Osteoblast (primary cell): ENCODE measurements at regions not wholly inside any gene's neighbourhood (a gene's known extent, or its start where the extent isn't known, plus 50 kb on each side); places are given as distances from the start of the nearest gene placed in this dataset.

Source experiments
- DNase-seq: peaks from one replicate; pipeline ENCODE4 v3.0.0; 2011; ENCODE audit warnings: low spot score, mixed read lengths; ENCODE audit not compliant: insufficient read length; ENCODE audit errors: missing footprints
- H2AFZ ChIP-seq: 2 replicates; pipeline ENCODE4 v1.6.0; 2011; ENCODE audit warnings: mild to moderate bottlenecking, low read length
- H3K27ac ChIP-seq: 2 replicates; pipeline ENCODE4 v1.5.1; 2011; ENCODE audit warnings: mild to moderate bottlenecking, low read depth, low read length, moderate library complexity
- H3K27me3 ChIP-seq: 2 replicates; pipeline ENCODE4 v1.6.0; 2012; ENCODE audit warnings: mild to moderate bottlenecking, control low read depth, inconsistent platforms, low read length, moderate library complexity; ENCODE audit not compliant: insufficient read depth
- H3K36me3 ChIP-seq: 2 replicates; pipeline ENCODE4 v1.5.1; 2011; ENCODE audit warnings: mild to moderate bottlenecking, low read length, control low read depth, moderate library complexity; ENCODE audit not compliant: insufficient read depth
- H3K4me1 ChIP-seq: 2 replicates; pipeline ENCODE4 v1.5.1; 2011; ENCODE audit warnings: mild to moderate bottlenecking, low read length, control low read depth, moderate library complexity; ENCODE audit not compliant: insufficient read depth
- H3K4me2 ChIP-seq: 2 replicates; pipeline ENCODE4 v1.6.0; 2011; ENCODE audit warnings: mild to moderate bottlenecking, low read length; ENCODE audit not compliant: insufficient read depth
- H3K4me3 ChIP-seq: fragments of 200-600 bp; sonication (generic); 3 replicates; pipeline ENCODE4 v1.5.1; 2012; ENCODE audit warnings: mild to moderate bottlenecking, low read length, inconsistent platforms; ENCODE audit not compliant: insufficient read depth
- H3K79me2 ChIP-seq: 2 replicates; pipeline ENCODE4 v1.6.0; 2012; ENCODE audit warnings: mild to moderate bottlenecking, low read length, control low read depth, inconsistent platforms; ENCODE audit not compliant: insufficient read depth
- H3K9me3 ChIP-seq: 2 replicates; pipeline ENCODE4 v1.5.1; 2011; ENCODE audit warnings: low read depth, low read length, control low read depth
- H4K20me1 ChIP-seq: 2 replicates; pipeline ENCODE4 v1.6.0; 2012; ENCODE audit warnings: mild to moderate bottlenecking, low read length, control low read depth; ENCODE audit not compliant: insufficient read depth
- TF ChIP-seq, protein P1 (sequence below): IDR thresholded peaks from 2 replicates; pipeline ENCODE4 v1.5.1; 2011; ENCODE audit warnings: mild to moderate bottlenecking, low read depth, low read length, moderate library complexity; ENCODE audit errors: extremely low read depth

DNA sequence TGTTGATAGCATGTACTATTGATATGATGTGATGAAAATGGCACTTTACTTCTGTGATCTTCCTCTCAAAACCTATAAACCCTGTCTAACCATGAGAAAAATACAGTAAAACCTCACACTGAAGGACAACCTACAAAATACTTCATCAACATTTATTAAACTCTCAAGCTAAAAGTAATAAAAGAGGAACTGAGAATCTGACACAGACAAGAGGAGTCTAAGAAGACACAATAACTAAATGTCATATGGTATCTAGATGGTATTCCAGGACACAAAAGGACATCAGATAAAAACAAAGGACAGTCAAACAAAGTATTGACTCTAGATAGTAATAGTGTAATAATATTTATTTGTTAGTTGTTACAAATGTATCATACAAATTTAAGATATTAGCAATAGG is 655.3 kb downstream of the SH3BGRL start:
- TF ChIP-seq, protein P1, sequence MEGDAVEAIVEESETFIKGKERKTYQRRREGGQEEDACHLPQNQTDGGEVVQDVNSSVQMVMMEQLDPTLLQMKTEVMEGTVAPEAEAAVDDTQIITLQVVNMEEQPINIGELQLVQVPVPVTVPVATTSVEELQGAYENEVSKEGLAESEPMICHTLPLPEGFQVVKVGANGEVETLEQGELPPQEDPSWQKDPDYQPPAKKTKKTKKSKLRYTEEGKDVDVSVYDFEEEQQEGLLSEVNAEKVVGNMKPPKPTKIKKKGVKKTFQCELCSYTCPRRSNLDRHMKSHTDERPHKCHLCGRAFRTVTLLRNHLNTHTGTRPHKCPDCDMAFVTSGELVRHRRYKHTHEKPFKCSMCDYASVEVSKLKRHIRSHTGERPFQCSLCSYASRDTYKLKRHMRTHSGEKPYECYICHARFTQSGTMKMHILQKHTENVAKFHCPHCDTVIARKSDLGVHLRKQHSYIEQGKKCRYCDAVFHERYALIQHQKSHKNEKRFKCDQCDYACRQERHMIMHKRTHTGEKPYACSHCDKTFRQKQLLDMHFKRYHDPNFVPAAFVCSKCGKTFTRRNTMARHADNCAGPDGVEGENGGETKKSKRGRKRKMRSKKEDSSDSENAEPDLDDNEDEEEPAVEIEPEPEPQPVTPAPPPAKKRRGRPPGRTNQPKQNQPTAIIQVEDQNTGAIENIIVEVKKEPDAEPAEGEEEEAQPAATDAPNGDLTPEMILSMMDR, result no peak
- no peak overlapping the region for H3K4me3 ChIP-seq
- H3K4me1 ChIP-seq, result no peaks in the 10 kb centered on the region
- no peaks in the 10 kb centered on the region for H3K36me3 ChIP-seq
- H3K4me2 ChIP-seq, result no peak overlapping the region
- H4K20me1 ChIP-seq, result no peaks in the 10 kb centered on the region
- no peaks in the 10 kb centered on the region for H3K79me2 ChIP-seq
- no peaks in the 10 kb centered on the region for H3K9me3 ChIP-seq
- DNase-seq, result no peak
- no peak overlapping the region for H3K27ac ChIP-seq
- no peaks in the 10 kb centered on the region for H3K27me3 ChIP-seq
- no peak overlapping the region for H2AFZ ChIP-seq

DNA sequence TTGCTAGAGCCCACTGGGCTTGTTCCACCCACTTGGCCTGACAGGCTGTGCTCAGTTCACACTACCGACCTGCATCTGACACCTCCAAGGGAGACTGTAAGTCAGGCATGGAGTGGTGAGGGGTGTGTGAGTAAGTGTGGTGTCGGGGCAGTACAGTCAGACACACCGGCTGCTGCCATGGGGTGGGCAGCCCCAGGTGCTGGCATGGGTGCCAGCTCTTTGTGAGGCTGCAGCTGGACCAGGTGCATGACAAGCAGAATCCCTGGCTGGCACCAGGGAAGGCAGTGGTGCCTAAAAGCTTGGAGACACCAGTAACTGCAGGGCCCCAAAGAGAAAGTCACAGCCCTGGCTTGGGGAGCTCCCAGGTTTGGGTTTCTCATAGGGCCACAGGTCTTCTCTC is 665.0 kb downstream of the SH3BGRL start:
- TF ChIP-seq, protein P1, result no peak
- H3K36me3 ChIP-seq, result no peaks in the 10 kb centered on the region
- H4K20me1 ChIP-seq, result no peaks in the 10 kb centered on the region
- no peaks in the 10 kb centered on the region for H3K27me3 ChIP-seq
- no peaks in the 10 kb centered on the region for H3K9me3 ChIP-seq
- DNase-seq, result no peak
- H3K4me1 ChIP-seq, result no peaks in the 10 kb centered on the region
- H3K4me3 ChIP-seq, result no peak overlapping the region
- no peak overlapping the region for H3K27ac ChIP-seq
- no peak overlapping the region for H3K4me2 ChIP-seq
- no peaks in the 10 kb centered on the region for H3K79me2 ChIP-seq
- H2AFZ ChIP-seq, result no peak overlapping the region

DNA sequence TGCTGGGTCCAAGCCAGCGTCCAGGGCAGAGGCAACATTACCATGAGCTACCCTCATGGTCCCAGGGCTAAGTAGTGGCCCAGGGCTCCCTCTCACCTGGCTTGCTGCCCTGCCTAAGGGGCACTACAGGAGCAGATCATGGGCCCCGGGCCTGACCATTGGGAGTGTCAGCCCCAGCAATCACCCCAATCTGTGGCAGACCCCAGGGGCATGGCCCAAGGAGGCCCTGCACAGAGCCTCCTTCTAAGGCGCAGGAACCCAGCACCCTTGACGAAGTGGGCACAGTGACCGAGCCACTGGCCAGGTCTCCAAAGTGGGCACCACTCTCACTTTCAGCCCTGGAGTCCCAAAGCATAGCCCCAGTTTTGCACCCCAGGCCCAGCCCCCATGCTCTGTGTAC is 667.1 kb downstream of the SH3BGRL start:
- no peaks in the 10 kb centered on the region for H4K20me1 ChIP-seq
- no peaks in the 10 kb centered on the region for H3K36me3 ChIP-seq
- DNase-seq, result no peak
- no peak overlapping the region for H3K27ac ChIP-seq
- H2AFZ ChIP-seq, result no peak overlapping the region
- no peaks in the 10 kb centered on the region for H3K79me2 ChIP-seq
- no peaks in the 10 kb centered on the region for H3K27me3 ChIP-seq
- H3K9me3 ChIP-seq, result peaks cover 2% of the 10 kb centered on the region
- no peak overlapping the region for H3K4me2 ChIP-seq
- H3K4me3 ChIP-seq, result no peak overlapping the region
- no peaks in the 10 kb centered on the region for H3K4me1 ChIP-seq
- TF ChIP-seq, protein P1, result no peak

DNA sequence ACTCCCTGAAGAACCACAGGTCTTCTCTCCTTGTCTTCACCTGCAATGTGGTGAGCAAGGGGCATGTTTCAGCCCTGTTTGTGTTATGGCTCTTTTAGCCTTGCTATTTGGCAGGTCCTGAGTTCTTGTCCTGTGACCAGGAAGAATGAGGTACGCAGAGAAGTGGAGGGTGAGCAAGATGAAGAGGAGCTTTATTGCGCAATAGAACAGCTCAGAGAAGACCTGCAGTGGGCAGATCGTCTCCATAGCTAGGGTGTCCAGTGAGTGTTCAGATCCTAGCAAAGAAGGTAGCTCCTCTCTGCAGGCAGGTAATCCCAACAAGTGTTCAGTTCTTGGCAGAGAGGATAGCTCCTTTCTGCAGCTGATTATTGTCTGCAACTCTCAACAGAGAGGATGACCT is 672.9 kb downstream of the SH3BGRL start:
- H3K9me3 ChIP-seq, result peaks cover 2% of the 10 kb centered on the region
- H3K79me2 ChIP-seq, result no peaks in the 10 kb centered on the region
- TF ChIP-seq, protein P1, result no peak
- no peaks in the 10 kb centered on the region for H3K27me3 ChIP-seq
- no peak overlapping the region for H2AFZ ChIP-seq
- DNase-seq, result no peak
- H3K36me3 ChIP-seq, result no peaks in the 10 kb centered on the region
- no peak overlapping the region for H3K4me2 ChIP-seq
- no peaks in the 10 kb centered on the region for H3K4me1 ChIP-seq
- H3K27ac ChIP-seq, result no peak overlapping the region
- no peak overlapping the region for H3K4me3 ChIP-seq
- H4K20me1 ChIP-seq, result no peaks in the 10 kb centered on the region
